ENCODE measurements at regions not wholly inside any gene's neighbourhood (a gene's known extent, or its start where the extent isn't known, plus 50 kb on each side); places are given as distances from the start of the nearest gene placed in this dataset.

GRCh38 chr1:55546553-55546952 is 331.4 kb upstream of the USP24 start:
- TF ChIP-seq CTCF (conservative IDR thresholded peaks at IDR 0.05; ENCODE audit: low read length) (no peak), EZH2phosphoT487 (IDR thresholded peaks at IDR 0.05; ENCODE audit: borderline replicate concordance) (no peak)

All from Loucy (cell line).